ENCODE measurements at regions not wholly inside any gene's neighbourhood (a gene's known extent, or its start where the extent isn't known, plus 50 kb on each side); places are given as distances from the start of the nearest gene placed in this dataset.
"Not testable (repeated sequence)": the region's sequence is repeated elsewhere in the genome, so short reads cannot be mapped to it uniquely, and the experiment has no call there.

DNA sequence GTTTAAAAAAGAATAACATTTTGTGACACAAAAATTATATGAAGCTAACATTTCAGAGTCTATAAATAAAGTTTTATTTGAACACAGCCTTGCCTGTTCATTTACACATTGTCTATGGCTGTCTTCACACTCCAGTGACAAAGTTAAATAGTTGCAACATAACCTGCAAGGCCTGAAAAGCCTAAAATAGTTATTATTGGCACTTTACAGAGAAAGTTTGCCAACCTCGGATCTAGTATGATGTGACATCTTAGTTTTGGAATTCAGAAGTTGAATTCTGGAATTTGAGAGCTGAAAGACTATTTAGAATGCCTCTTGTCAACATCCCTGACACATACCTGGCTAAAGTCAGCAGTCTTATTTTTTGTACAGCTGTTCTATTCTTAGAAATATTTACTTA, 68.3 kb downstream of the DYRK2 start:
- no peak for DNase-seq (ENCODE audit: low spot score)

DNA sequence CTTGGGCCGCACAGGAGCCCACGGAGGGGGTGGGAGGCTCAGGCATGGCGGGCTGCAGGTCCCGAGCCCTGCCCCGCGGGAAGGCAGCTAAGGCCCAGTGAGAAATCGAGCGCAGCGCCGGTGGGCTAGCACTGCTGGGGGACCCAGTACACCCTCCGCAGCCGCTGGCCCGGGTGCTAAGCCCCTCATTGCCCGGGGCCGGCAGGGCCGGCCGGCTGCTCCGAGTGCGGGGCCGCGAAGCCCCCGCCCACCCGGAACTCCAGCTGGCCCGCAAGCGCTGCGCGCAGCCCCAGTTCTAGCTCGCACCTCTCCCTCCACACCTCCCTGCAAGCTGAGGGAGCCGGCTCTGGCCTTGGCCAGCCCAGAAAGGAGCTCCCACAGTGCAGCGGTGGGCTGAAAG, 70.8 kb downstream of the DYRK2 start:
- not testable (repeated sequence) for DNase-seq (ENCODE audit: low spot score)

DNA sequence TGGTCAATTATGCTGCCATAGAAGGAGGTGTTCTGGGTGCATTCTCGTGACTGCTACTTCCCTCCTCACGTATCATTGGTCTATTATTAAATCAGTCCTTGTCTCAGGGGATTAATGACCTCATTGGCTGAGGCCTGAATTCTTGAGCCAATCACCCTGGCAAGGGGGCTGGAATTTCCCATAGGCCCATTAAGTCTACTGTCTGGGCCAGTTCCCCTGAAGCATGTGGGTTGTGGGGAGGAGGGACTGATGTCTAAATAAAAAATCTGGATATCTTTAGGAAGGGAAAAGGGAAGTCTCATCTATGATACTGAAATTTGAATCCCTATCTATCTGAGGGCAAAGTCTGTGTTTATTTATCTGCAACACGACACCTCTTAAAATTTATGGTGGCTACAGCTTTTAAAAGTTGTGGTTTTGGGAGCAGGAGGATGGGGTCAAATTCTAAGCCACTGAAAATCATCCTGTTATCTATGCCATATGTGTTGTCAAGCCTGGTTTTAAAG, 71.9 kb downstream of the DYRK2 start:
- DNase-seq (ENCODE audit: low spot score), result no peak

DNA sequence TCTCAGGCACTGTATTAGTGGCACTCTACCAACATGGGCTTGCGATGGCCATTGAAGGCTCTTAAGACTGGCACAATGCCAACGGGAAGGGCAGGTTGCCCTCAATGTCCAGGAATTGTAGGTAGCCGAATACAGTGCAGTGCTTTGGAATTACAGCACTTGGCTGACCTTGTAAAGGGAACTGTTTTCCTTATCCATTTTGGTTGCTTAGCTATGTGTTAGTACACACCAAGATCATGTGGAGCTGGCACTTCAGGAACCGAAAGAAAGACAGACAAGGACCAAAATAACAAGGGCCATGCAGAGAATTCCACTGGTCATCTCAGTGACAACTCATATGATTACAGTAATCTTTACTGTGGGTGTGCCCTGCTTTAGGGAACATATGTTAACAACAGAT, 72.7 kb downstream of the DYRK2 start:
- DNase-seq (ENCODE audit: low spot score), result no peak

DNA sequence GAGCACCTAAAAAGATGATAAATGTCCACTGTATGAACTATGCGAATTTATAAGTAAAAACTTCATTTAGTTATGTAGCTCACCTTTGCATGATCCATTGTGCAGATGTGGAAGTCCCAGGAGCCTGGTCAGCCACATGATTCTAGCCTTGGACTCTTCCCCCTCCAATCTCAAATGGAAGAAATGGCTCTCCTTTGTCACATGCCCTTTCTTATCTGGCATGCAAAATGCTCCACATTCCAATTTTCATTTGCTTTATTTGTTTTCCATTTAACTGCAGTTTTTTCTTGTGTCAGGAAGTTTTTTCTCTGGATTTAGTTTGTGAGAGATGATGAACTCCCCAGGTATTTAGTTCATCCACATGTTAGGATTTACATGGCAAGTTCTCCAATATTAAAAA, 73.8 kb downstream of the DYRK2 start:
- DNase-seq (ENCODE audit: low spot score), result no peak

DNA sequence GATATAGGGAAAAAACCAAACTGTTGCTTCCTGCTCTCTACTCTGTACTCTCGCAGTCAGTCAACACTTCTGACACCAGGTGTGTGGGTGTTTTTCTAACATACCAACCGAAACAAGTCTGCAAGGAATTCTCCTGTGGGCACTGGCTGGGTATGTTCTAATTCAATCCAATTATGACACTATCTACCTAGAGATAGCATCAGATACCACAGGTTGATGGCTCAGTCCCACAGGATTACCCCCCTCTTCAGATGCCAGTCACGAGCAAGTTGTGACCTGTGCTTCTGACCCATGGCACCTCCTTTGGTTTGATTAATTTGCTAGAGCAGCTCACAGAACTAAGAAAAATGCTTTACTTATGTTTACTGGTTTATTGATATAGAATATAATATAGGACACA, 78.3 kb downstream of the DYRK2 start:
- DNase-seq (ENCODE audit: low spot score), result no peak

DNA sequence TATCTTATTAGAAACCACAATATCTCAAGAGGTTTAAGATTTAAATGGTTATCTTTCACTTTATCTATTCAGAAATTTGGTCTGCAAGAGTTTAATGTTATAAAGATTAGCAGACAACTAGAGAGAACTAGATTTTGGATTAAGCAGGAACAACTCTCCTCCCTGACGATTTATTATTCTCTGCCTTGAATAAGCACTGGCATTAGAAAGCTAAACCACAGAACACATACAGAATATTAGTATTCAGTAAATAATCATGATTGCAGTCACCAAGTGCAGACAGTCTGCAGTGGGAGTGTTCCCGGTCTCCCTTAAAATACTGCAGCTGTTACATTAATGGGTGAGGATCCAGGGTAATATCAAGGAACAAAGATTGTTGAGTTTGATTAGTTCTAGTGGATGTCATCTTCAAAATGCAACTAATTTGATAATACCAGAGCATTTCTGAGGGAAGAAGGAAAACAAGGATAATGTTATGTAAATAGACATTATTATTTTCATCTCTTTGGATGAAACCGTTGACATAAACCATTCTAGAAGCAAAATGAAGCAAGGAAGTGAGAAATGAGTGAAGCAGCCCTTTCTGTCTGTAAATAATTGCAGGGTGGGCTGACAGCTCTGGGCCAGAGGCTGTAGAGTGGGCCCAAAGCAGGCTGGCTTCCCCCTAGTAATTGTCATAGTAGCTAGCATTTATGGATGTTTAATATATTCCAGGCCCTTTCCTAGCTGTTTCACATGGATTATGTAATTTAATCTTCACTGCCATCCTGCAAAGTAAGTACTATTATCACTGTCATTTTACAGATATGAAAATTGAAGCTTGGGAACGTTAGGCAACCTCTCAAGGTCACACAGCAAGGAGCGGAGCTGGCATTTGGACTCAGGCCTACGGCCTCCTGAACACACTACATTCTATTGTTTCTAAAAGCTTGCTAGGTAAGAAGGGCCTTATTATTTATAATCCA, 79.4 kb downstream of the DYRK2 start:
- no peak for DNase-seq (ENCODE audit: low spot score)

DNA sequence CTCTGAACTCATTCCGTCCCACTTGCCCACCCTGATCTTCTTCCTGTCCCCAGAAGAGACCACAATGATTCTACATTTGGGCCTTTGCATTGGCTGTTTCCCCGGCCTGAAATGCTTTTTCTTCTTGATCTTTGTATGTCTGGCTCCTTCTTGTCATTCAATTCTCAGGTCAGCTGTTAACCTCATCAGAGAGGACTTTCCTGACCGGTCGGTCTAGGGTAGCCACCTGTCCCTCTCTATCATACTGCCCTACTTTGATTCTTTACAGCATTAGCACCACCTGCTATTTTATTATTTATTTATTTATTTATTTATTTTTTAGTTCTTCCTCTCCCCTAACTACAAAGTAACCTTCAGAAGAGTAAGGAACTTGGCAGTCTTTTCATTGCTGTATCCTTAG, 84.3 kb downstream of the DYRK2 start:
- no peak for DNase-seq (ENCODE audit: low spot score)

DNA sequence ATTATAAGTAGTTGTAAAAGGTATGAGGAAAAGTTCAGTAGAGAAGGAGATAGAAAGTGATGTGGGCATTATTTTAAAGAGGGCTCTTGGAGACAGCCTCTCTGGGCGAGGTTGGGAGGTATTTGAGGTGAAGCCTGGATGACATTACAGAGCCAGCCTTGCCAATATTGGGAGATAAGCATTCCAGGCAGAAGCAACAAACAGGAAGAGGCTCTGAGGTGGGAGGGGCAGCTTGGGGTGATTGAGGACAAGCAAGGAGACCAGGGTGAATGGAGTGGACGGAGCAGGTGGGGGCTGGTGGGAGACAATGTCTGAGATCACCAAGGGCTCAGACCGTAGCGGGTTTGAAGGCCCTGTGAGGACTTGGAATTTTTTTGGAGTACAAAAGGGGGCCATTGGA, 87.3 kb downstream of the DYRK2 start:
- no peak for DNase-seq (ENCODE audit: low spot score)

DNA sequence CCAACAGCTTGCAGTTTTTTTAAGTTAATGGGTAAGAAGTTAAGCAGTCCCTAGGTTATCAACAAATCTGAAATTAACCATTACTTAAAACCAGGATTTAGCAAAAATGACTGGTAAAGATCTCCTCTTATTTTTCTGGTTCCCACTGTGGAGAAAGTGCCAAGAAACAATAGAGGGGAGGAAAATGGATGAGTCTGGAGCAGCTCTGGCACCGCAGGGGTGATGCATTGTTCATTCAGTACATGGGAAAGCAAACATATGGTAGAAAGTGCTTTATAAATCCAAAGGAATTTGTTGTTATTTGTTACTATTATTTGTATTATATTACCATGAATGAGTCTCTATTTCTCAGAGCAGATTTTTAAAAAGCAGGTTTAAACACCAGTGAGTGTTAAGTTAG, 92.2 kb downstream of the DYRK2 start:
- DNase-seq (ENCODE audit: low spot score), result no peak

DNA sequence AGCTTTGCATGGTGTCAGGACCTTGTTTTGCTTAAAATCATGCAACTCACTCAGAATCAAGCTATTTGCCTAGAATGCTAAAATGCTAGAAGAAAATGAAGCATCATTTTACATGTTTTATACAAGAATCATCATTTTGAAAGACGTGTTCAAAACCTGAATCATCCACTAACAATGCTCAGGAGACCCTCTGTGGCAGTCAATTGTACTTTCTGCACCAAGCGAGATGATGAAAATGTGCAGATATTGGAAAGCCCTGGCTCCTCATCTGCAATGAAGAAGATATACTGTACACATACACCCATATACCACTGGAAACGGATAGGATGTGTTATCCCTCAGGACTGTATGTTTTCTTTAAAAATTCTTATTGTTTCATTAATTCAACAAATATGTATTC, 92.7 kb downstream of the DYRK2 start:
- no peak for DNase-seq (ENCODE audit: low spot score)

DNA sequence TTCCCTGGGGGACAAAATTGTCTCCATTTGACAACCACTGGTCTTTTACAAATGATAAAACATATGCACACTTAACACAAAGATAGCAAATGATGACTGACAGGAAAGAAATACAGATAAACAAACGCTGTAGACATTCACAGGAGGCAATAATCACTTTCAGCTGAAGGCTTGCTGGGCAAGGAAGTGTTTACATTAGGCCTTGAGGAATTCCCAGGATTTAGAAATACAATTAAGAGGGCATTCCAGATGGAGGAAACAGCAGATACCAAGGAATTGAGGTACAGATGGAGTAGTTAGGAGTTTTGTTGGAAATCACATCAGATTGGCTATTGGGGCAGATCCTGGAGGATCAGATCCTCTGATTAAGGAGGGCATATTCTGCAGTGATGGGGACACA, 93.9 kb downstream of the DYRK2 start:
- DNase-seq (ENCODE audit: low spot score), result no peak

DNA sequence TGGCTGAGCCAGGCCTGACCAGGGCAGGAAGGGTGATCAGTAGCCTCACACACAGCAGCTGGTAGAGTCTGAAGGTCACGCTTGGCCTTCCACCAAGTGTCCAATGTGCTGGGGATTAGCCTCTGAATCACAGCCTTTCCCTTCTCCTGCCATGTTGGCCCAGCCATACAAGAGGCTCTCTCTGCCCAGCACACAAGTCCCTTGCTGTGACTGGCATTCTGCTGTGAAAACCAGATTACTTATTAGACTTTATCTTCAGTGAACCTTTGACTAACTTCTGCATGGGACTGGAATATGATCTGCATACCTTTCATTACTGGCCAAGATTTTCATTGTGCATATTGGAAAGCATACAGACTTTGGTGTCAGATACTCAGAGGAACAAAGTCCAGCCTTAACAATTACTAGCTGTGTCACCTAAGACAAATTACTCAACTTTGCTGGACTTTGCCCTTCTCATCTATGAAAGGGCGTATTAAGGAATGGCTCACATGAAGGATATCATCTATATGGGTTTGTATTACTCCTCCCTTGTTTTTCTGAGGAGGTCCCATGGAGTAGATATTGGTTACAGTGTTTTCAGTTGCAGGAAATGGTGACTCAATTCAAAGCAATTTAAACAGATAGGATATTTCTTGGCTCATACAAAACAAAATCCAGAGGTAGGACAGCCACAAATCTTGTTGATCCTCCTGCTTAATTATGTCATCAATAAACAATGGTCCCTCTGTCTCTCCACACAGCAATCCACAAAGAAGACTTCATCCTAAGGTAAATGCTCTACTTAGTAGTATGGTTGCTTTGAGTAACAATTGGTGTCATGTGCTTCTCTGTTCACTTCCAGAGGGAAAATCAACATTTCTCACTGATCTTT, 99.6 kb downstream of the DYRK2 start:
- no peak for DNase-seq (ENCODE audit: low spot score)

DNA sequence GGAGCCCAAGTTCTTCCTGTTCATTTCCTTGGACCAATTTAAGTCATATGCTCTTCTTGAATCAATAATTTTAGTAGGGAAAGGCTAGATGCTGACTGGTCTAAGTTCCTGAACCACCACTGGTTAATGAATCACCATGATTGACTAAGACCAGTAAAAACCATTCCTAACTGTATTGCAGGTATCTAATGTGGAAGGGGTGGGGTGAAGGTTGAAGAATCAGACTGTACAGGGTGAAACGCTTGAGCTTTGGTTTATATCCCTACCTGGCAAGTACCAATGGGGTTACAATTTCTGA, 100.1 kb downstream of the DYRK2 start:
- DNase-seq (ENCODE audit: low spot score), result no peak

DNA sequence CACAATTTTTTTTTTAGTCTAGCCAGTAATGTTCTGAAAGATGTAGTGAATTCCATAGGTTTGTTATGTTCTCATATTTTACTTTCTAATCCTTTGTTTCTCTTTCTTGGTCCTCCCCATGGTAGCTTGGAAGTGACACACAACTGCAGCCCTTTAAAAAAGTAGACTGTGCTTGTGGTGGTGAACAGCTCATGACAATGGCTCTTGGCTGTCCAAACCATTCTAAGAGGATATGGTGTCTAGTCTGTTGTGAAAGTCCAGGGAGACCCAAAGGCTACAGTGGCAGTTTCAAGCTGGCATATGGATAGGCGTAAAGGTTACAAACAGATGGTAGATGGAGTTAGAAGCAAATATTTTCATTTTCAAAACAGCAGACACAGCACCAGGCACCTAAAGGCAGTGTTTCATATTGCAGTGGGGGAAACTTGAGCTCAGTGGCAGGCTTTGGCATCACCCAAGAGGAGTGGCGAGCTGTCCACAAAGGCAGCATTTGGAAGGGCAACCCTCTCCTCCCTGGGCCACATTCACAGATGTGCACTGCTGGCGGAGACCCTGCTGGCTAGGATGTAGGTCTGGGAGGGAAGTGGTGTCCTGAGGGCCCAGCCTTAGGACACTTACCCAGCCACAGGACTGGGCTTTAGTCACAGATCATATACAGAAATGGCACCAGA, 102.1 kb downstream of the DYRK2 start:
- DNase-seq (ENCODE audit: low spot score), result no peak

DNA sequence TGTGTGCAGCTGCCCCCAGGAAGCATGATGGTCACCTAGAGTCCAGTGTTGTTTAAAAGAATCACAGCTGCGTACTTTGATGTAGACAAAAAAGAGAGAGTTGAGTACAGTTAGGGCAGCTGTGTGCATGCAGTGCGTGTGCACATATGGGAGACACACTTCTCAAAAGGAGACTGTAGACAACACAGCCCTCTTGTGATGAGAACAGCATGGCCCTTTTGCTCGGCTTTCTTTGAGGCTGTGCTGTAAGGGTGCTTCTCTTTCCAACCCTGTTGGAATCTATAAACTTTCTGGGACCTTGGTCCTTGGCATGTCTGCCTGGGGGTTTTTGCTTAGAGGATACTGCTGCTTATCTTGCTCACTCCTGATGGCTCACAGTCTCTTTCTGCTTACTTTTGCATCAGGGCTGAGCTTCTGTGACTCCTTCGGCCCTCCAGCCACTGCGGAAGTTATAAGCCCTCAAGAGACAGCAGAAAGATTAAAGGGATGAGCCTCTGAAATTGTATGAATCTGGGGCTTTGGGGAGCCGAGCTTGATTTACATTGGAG, 102.9 kb downstream of the DYRK2 start:
- DNase-seq (ENCODE audit: low spot score), result no peak

DNA sequence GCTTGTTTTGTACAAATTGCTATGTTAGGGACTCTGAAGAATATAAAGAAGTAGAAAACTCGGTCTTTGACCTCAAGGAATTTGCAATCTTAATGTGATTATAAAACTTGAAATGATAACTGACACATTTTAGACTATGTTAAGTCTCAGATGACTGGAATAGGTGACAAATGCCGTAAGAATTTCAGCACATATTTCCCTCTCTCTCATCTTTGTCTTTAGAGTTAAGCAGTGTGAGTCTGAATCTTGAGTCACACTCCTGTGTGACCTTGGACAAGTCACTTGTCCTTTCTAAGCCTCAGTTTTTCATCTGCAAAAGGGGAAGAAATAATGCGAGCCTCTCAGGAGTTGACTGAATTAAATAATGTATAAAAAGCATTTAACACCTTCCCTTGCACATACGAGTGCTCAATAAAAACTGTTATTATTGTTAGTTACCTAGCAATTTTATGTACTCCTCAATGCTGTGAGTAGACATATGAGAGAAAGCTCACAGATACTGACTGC, 103.7 kb downstream of the DYRK2 start:
- no peak for DNase-seq (ENCODE audit: low spot score)

DNA sequence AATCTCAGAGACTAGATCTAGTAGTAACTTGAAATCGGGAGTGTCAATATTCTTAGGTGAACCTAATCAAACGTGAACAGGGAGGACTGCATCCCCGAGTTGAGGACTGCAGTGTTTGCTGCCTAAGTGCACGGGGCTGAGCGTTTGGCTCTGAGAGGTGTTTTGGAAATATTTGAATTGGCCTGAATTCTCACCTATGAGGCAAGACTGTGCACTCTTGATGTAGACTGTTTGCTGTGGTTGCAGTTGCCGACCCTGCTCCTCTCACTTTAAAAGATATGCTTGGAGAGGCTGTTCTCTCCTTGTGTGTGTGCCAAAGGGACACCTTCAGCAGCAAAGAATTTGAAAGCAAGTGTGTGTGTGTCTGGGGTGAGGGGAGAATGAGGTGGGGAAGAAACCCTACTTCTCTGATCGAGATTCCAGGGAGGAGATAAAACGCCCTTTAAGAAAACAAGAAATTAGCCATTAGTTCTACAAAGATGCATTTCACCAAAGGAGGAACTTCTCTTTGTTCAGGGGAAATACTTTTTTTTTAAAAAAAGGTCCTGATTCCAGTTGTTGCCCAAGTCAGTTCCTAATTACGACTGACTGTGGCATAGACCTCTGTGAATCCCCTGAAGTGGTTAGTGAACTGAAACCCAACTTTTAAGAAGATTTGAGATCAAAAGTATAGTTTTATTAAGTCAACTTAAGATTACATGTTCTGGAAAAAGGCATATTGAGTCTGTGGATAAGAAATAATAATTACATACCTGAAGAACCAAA, 106.6 kb downstream of the DYRK2 start:
- DNase-seq (ENCODE audit: low spot score), result no peak

DNA sequence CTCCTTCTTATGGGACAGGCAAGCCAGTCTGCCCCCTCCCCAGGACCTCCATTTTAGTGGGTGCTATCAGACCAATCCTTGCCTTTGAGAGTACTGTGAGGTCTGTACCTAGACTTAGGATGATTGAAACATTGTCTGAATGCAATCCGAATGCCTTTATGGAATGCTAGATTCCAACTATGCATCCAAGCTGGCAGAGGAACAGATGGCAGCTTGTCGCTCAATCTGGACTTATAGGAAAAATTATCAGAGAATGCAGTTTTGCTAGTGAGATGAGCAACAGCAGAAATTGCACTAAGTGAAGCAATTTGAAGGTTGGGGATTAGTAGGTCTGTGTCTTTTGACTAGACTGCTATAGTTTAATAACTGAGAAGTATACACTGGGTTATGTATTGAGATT, 109.1 kb downstream of the DYRK2 start:
- DNase-seq (ENCODE audit: low spot score), result no peak

DNA sequence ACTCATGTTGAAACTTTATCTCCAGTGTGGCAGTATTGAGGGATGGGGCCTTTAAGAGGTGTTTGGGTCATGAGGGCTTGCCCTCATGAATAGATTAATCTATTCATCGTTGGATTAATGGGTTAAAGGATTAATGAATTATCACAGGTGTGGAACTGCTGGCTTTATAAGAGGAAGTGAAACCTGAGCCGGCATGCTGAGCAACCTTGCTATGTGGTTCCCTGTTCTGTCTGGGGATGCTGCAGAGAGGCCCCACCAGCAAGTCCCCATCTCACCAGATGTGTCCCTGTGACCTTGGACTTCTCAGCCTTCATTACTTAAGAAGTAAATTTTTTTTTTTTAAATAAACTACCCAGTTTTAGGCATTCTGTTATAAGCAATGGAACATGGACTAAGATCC, 109.6 kb downstream of the DYRK2 start:
- peak; percentile 75 for DNase-seq (ENCODE audit: low spot score)

DNA sequence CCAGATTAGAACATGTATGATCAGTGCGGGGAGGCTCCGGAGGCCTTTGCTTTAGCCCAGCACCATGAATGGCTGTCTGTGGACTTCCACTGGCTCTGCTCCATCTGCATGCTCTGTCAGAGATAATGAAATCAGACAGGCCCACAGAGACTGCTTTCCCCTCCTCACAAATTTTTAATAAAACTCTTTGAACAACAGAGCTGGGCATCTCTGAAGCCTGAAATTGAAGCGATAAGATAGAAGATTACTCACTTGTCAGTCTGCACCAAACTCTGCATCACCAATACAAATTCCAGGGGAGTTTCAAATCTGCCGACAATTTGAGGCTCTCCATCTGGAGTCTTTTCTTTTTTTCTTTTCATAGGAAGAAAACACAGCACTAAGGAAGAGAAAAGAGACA, 110.0 kb downstream of the DYRK2 start:
- no peak for DNase-seq (ENCODE audit: low spot score)
